Cerebellar cortex (tissue), 1 donor: ENCODE measurements at regions not wholly inside any gene's neighbourhood (a gene's known extent, or its start where the extent isn't known, plus 50 kb on each side); places are given as distances from the start of the nearest gene placed in this dataset.

Experiments used
- DNase-seq: peaks from one replicate; pipeline ENCODE4 v3.0.0-alpha.2; 2015; ENCODE audit warnings: low spot score

DNA sequence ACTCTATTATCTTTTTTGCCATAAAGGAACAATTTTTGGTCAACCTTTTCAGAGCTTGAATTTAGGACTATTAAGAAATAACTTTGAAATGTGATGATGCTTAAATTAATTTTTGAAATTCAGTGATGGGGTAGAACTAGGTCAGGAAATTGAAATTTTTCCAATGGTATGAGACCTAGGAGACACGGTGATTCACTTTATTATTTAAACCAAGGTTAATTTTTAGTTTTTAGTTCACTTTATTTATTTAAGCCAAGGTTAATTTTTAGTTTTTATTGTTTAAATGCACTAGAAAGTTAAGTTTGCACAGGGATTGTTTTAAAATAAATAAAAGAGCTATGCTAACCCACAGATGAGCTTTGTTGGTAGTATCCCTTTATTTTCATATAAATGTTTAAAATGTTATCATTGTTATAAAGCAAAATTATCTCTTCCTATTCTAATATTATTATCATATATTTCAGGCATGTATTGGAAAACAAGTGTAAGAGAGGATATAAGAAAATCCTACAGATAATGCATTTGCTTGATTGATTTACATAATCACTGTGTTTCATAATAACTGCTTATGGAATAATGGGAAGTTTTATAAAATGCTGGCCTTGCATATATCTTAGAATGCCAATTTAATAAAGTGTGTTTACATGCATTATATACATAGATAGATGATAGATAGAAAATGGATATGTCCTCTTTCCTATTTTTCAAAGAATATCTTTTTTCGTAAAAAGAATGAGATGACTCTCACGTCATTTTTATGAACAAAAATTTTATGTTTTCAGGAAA lies 163.6 kb downstream of the HGF start:
- no peak for DNase-seq

DNA sequence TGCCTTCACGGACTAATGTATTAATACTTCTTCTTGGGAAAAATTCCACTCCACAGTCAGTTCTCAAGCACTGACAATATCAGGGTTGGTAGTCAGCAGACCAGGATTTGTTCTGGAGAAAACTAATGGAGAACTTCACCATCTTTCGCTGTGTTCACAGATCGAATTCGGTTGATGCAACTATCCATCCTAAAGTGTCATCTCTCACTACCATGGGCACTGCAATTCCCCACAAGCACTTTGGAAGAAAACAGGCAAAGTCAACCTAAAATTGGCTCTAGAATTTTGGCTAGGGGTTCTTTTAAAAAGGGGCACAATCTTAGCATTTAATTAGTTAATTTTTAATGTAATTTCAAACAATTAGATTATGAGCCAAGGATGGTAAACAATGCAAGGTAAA lies 164.4 kb downstream of the HGF start:
- DNase-seq, result no peak

DNA sequence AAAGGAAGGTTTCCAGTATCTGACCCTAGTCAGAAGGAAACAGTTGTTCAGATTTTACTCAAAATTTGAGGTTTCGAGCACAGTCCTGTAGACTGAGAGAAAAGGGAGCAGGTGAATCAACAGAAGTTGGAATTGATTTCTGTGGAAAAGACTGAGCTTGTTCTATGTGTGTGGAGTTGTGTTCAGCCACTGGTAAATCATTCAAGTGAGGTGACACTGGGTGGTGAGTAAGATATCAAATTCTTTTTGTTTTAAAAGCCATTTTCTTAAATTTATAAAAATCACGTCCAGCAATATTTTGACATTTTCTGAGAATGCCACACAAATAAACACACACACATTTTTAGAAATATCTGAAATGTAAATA lies 165.1 kb downstream of the HGF start:
- DNase-seq, result no peak

DNA sequence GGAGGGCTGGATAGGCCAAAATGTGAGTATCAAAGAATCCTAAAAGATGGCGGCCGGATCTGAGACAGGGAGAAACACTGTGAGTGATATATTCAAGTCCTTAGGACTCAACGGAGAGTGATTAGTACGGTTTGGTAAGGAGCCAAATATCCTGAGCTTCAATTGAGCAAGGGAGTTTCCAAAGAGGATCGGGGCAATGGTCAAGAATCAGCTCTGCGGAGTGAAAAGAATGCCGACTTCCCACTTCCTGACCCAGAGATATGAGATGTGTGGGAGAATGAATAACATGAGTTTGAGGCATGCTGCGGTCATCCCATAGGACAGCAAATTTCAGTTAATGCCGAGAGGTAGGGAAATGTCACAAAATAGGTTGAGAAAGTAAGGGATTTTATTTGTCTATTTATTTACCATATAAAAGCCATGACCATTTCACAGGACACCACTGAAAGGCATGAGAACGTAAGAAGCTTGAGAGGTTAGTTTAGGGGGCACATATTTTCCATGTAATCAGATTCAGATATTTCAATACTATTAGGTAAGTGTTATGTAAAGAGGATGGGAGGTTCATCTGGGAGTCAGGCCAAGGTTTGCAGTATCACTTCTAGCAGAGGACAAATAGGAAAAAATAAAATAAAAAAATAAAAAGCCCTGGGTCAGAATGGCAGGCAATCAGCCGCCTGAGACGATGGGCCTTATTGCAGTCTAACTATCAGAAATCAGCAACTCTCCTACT lies 165.6 kb downstream of the HGF start:
- DNase-seq, result no peak

DNA sequence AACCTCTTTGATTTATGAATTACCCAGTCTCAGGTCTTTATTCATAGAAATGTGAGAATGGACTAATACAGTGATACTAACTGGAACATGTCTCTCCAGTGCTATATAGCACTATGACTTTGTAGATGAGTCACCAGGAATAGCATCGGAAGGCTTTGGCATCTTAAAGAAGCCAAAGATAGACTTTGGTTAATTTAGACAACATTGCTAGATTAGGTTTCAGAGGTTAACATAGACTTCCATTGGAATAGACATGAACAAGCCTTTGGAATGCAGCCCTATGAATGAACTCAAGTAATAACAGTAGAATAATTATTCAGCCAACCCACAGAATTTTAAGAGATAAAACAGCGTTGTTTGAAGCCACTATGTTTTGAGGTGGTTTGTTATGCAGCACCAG lies 169.2 kb downstream of the HGF start:
- no peak for DNase-seq

DNA sequence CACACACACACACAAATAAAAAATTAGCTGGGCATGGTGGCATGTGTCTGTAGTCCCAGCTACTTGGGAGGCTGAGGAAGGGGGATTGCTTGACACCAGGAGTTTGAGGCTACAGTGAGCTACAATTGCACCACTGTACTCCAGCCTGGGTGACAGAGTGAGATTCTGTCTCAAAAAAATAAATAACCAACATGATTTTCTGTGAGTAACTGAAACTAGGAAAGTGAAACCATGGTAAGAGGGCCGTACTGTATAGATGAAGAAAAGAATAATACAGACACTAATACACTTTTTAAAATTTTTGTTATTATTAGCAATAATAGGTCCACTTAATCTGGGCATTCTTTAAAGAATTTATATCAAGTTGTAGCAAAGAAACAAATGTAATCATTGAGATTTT lies 170.9 kb downstream of the HGF start:
- no peak for DNase-seq

DNA sequence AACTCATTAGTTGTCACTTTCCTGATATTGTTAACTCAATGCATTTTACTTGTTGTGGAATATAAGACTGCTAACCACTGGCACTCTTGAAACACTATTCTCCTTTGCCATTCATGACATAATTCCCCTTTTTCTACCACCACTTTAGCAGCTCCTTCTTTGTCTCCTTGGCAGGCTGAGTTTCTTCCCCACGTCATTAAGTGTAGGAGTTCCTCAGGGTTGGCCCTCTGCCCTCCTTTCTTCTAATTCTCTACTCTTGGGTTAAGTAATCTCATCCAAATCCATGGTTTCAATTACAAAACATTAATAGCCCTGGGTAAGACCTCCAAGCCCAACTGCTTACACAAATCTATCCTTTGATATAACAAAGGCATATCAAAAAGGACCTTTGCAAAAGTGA lies 175.1 kb downstream of the HGF start:
- DNase-seq, result no peak

- no peak for DNase-seq
These were observed 179.7 kb downstream of the HGF start for GRCh38 chr7:81590131-81590530.

- no peak for DNase-seq
These were observed 185.2 kb downstream of the HGF start for GRCh38 chr7:81584667-81585066.

DNA sequence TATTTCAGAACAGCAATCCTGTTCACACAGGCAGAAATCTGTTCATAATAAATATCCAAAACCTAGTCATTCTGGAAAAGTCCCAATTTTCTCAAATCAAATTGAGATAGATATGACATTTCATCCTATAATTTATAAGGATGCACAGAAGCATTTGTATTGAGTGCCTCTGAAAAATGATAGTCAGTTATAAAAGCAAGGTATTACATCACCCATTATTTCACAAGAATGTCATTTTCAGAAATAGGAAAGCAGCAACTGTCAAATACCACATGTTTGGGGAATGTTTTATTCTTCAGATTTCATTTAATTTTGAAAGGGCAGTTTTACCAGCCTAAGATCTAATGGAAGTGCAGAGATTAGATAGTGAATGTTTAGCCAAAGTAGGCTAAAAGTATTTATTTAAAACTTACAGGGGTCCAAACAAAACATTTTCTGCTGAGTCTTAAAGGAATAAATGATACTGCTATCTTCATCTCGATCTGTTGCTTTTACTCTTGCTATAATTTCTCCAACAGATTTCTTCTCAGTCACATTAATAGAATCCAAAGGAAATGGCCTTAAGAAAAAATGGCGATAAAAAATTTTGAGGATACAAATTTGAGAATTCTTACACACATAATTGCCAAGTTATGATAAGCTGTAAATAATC lies 185.8 kb downstream of the HGF start:
- DNase-seq, result no peak

GRCh38 chr7:81583090-81583489 lies 186.8 kb downstream of the HGF start:
- DNase-seq, result no peak

DNA sequence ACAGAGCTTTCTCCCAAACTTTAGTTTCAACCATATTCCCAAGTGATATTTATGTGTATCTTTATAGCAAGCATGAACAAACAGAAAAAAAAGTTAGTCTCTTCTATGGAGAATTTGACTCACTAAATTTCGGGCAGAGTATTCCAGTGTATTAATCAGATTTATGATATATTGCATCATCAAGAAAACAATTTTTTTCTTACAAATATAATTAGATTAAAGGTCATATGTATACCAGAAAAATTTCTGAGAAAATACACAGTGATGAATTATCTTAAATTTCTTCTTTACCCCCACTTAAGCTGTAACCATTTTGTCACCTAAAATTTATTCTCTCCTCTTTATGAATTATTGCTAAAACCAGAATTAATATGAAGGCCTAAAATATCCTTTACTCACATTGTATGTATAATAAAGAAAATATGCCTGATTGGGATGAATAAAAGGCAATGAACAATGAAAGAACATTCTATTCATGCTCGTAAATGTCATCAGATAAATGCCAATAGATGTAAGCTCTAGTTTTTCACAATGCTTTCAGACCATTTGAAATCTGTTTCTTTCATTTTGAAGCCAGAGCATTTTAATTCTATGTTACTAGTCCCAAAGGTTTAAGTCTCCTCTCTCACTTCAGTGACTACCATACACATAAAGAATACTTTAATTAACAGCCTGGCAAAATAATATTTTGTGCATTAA lies 192.1 kb downstream of the HGF start:
- DNase-seq, result no peak

- DNase-seq, result no peak
These were observed 195.0 kb downstream of the HGF start for GRCh38 chr7:81574723-81575326.

DNA sequence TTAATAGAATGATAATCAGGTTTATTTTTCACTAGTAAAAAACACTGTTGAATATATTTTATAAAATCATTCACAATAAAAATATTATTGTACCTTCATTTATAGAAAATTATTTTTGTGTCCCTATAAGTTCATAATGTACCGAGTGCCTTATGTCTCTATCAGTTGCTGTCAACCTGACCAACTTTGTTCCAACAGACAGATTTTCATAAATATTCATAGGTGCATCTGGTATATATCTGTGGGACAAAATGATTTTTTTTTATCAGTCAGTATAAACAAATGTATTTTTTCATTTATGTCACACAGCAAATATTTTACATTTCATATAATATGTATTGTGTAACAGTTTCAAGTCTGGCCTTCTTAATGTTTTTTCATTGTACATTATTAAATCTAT lies 195.9 kb downstream of the HGF start:
- no peak for DNase-seq

- no peak for DNase-seq
These were observed 196.7 kb downstream of the HGF start for GRCh38 chr7:81573128-81573527.

- DNase-seq, result no peak
These were observed 207.3 kb downstream of the HGF start for GRCh38 chr7:81562581-81562980.

- DNase-seq, result no peak
These were observed 209.1 kb downstream of the HGF start for GRCh38 chr7:81560708-81561107.

DNA sequence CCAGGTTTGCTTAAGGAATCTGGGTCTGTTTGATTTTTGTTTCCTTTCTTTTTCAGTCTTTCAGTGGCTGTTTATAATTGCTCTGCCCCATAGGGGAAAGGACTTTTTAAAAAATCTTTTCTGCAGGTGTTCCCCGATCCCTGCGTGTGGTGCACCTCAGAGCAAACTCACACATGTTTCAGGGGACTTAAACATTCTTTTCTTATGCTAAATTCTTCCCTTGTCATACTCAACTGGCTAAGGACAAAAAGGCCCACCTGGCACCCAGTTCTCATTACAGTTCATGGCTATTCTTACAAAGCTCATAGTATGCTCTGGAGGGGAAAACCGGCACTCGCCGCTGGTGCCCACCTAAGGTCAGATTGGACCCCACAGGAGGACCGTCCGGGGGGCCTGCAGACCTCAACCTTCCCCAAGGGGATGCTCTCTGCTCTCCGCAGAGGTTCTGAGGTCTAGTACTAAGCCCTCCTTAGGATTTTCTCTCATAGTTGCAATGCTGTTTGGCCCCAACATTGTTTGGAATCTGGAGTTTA lies 220.3 kb downstream of the HGF start:
- DNase-seq, result no peak

- no peak for DNase-seq
These were observed 234.9 kb downstream of the HGF start for GRCh38 chr7:81534996-81535395.

DNA sequence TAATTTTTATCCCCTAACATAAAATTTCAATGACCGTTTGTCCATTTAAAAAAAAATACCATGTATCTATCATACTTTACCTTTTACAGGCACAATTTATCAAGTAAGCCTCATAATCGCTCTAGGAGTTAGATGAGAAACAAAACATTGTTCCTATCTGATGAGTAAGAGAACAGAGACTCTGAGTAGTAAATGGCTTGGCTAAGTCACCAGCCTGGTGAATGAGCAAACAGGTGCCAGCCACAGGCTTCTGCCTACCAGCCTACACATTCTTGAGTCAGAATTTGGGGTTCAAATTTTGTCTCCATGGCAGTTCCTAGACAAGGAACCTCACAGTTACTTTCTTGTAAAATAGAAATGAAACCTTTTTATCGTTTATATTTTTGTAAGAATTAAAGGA lies 235.4 kb downstream of the HGF start:
- no peak for DNase-seq

GRCh38 chr7:81533931-81534330 lies 235.9 kb downstream of the HGF start:
- no peak for DNase-seq

DNA sequence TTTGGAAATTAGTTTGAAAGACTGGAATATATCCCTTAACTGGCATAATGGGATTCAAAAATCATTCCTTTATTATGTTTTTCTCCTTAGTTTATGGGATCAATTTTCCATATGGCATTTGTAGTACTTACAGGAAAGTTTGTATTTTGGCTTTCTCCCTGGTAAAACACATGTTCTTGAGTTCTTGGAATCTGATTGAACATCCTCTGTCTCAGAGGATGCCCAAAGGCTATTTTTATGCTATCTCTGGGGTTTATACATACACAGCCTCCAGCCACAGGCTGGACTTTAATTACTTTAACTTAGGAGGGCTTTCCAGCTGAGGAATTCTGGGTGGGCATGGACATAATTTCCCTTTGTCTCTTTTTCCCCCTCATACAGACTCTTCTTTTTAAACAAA lies 236.4 kb downstream of the HGF start:
- DNase-seq, result no peak
